Right forelimb (tissue), 1 donor: ENCODE measurements at regions not wholly inside any gene's neighbourhood (a gene's known extent, or its start where the extent isn't known, plus 50 kb on each side); places are given as distances from the start of the nearest gene placed in this dataset.

Experiments used
- DNase-seq: peaks from one replicate; pipeline ENCODE4 v3.0.0-alpha.2; 2018

DNA sequence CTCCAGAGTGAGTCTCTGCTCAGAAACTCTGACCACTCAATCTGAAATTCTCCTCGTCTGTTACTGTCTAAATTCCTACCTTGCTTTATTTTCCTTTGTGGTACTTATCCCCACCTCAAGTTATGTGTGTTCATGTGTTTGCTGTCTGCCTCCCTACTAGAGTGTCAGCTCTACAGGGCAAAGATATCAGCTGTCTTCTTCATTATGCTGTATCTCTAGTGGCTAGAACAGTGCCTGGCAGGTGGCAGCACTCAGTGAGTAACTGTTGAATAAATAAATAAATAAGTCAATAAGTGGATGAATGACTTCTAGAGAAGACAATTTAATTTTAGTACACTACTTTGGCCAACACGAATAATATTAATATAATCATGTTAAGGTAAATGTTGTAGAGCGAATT, 92.3 kb downstream of the BOD1 start:
- DNase-seq, result no peak

DNA sequence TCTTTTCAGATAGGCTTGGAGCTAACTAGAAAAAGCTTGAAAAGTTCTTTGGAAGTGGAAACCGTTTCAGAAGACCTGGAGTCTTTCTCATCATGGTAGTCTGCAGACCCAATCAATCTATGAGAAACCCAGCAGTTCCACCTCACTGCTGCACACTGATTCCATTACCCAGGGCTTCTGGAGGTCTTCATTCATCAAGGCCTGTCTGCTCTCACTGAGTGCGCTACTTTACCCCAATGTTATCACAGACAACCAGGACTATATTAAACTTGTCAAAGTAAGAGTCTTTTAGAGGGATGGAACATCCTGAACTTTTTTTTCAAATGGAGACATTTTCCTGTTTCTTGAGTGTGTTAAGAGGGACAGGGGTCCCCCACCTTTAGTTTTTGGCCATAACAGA, 93.1 kb downstream of the BOD1 start:
- DNase-seq, result no peak

DNA sequence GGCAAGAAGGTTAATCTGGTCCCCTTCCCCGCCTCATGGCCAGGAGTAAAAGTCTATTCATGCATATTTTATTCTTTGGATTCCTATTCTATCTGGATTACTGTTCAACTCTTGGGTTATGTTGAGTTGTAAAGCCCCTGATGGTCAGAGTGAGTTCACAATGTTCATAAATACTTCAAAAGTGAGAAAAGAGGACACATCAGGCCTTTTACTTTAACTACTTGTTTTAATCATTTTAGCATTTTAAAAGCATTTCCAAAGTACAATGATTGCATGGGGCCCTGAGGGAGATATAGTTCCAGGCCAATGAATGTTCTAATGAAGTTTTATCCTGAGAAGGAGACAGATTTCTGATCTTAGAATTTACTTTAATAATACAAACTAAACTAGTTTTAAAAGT, 93.9 kb downstream of the BOD1 start:
- DNase-seq, result no peak

DNA sequence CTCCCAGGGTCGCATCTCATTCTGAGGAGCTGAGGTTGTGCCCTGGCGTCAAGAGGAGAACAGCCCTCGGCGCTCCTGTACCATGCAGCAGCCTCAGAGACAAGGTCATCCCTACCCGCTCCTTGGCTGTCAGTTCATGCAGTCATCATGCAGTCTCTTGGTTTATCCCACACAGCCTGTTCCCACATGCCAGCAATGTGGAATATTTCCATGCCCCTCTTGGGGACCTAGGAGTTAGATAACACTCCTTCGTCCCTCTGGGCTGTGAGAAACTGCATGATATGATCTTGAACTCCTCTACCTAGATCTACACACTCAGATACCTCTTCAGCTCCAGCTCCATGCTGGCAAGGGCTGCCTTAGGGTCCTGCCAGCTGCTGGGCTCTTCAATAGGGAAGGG, 97.6 kb downstream of the BOD1 start:
- DNase-seq, result no peak

DNA sequence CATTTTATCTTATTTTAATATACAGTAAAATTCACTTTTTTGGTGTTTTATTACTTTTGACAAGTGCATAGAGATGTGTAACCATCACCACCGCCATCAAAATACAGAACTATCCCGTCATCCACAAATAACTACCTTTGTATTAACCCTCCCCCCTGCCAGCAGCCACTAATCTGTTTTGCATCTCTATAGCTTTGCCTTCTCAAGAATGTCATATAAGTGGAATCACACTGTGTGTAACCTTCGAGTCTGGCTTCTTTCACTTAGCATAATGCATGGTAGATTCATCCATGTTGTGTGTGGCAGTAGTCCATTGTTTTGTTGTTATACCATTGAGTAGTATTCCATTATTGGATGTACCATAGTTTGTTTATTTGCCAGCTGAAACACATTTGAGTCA, 98.8 kb downstream of the BOD1 start:
- no peak for DNase-seq

DNA sequence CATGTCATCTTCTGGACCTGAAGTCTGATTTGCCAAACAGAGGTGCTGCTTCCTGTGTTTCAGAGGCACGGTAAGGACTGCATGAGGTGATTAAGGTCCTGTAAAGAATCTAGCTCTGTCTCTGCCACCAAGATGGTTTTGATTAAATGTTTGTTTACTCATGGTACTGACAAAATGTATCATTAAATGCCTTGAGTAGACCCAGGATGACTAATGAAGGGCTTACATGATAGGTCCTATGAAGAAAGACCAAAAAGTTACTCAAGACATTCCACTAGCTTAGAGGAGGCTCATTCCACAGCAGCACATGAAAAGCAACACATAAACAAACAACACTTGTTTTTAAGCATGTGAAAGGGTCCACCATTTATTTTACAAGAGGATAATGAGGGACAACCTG, 100.9 kb downstream of the BOD1 start:
- no peak for DNase-seq

DNA sequence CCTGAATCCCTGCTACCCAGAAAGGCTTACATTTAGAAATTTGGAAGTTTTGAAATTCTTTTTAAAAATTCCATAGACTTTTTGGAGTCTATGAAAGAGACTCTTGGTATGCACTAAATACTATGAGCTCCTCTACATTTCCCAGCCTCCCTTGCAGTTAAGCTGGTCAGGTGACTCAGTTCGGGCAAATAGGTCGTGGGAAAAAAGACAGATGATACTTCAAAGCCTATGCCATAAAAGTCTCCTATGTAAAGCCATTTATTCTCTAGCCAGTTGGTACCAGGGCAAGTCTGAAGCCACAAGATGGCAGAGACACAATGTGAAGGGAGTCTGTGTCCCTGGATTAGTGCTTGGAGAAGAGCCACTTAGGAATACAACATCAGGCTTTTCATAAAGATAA, 101.8 kb downstream of the BOD1 start:
- DNase-seq, result no peak

DNA sequence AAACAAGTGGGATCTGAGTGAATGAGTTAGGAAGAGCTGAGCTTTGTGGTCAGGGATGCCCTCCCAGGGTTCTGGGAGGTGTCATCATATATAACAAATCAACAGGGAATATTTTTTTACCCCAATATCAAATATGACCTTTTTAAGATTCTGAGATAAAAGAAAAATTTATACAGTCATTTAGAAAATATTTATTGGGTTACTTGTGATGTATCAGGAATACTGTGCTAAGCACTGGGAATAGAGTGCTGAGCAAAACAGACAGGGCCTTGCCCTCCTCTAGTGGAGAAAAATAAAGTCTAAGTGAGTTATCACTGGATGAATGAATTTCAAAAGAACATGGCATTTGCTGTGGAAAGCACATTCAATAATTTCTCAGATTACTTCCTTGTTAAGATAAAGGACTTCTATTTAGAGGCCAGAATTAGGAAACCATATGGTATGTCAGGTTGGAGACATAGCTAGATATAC, 102.9 kb downstream of the BOD1 start:
- DNase-seq, result no peak

DNA sequence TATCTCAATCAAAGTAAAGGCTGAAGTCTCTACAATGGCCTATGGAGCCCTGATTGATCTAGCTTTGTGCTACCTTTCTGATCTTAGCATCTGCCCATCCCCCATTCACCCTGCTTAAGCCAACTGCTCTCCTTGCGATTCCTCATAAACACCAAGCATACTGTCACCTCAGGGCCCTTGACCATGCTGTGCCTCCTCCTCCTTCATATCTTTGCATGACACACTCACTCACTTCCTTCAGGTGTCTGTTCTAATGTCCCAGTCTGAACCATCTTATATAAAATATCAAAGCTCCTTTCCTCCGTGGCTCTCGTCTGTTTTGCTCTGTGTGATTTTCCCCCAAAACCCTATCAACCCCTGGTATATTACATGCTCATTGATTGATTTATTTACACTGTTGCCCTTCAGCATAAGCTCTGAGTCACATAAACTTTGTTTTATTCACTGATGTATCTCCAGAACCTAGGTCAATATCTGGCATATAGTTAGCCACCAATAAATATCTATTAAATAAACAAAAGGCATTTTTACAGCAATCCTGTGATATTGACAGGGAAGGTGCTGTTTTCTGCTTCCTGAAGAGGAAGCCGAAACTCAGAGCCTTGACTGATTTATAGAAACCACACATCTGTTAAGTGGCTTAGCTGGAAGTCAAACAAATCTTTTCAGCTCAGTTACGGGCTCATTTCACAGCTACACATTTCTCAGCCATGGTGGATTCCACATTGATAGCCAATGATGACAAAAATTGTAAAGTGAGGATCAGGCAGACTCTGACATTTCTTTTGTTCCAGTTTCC, 103.6 kb downstream of the BOD1 start:
- no peak for DNase-seq

DNA sequence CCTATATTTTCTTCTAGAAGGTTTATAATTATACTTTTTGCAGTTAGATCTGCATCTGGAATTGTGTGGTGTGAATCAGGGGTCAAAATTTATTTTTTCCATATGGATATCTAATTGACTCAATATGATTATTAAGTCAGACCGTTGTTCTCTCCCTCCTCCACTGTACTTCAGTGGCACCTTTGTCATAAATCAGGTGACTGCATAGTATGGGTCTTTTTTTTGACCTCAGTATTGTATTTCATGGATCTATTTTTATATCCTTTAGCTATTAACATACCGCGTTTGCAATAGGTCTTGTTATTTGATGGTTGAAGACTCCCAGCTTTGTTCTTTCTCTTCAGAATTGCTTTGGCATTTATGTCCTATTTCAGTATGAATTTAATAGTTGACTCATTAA, 107.4 kb downstream of the BOD1 start:
- DNase-seq, result no peak

DNA sequence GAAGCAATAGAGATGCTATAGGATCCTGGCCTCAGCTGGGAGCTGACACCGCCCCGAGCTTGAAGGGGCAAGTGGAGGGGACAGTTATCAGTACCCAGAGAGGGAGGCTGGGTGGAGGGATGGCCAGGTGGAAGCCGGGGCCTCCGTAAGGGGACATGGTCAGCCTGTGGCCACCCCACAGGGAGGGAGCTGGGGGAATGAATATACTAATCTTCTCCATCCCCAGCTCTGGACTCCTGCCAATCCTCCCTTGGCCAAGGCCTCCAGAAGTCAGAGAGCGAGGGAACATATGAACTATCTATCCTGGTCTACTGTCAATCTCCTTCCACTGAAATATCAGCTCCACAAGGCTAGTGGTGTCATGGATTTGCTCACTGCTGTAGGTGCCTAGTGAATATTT, 109.3 kb downstream of the BOD1 start:
- DNase-seq, result no peak

DNA sequence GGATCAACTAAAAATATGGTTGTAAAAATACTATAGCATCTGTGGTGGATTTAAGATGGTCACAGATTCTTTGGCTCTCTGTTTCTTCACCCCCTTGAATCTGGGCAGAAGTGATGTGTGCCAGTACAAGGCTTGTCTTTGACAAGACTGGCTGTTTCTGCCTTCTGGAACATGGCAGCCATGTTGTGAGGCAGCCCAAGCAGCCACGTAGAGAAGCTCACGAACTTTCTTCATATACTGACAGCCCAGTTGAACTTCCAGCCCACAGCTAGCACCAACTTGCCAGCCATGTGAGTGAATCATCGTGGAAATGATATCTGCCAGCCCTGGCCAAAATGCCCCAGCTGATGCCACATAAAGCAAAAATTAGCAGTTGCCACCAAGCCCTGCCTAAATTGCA, 110.8 kb downstream of the BOD1 start:
- DNase-seq, result no peak

DNA sequence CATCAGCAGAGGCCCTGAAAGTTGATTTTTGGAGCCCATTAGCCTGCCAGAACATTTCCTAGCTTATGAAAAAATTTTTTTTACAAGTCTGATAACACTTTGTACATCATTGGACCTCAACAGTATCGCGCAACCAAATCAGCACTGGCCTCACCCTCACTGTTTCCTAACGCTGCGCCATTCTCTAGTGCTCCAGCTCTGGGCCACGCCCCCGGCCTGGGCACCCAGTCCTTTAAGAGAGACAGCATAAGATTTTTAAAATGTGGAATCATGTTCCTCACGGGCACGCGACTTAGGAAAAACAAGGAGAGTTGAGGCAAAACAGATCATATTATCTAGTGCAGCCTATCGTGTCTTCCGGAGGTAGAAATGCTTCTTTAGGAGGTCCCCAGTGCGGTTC, 114.5 kb downstream of the BOD1 start:
- DNase-seq, result no peak

DNA sequence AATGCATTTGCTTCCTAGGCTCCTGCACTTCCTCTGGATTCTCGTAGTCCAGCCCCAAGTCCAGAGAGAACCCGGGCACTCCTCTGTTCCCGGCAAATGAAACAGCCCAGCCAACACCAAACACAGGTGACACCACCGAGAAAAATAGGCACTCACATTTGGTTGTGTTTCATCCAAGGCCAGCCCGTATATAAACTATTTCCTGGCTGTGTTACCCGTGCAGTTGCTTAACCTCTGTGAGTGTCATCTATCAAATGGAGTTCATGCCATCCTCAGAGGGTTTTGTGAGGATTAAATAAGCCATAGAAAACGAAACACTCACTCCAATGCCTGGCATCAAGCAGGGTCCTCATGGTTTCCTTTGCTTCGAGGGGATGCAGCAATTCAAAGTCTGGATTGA, 115.2 kb downstream of the BOD1 start:
- no peak for DNase-seq

DNA sequence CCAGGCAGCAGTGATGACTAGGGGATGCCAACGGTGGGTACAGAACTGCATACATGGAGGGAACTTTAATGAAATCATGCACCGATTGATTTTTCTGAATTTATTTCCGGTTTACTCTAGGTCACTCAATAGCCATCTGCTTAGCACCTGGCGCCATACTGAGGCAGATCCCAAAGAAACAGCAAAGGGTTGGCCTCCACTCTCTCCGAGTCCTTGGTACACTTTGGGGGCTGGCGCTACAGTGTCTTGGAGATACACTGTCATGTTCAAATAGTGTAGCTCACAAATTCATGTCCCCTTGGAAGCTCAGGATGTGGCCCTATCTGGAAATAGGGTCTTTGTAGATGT, 116.3 kb downstream of the BOD1 start:
- no peak for DNase-seq

DNA sequence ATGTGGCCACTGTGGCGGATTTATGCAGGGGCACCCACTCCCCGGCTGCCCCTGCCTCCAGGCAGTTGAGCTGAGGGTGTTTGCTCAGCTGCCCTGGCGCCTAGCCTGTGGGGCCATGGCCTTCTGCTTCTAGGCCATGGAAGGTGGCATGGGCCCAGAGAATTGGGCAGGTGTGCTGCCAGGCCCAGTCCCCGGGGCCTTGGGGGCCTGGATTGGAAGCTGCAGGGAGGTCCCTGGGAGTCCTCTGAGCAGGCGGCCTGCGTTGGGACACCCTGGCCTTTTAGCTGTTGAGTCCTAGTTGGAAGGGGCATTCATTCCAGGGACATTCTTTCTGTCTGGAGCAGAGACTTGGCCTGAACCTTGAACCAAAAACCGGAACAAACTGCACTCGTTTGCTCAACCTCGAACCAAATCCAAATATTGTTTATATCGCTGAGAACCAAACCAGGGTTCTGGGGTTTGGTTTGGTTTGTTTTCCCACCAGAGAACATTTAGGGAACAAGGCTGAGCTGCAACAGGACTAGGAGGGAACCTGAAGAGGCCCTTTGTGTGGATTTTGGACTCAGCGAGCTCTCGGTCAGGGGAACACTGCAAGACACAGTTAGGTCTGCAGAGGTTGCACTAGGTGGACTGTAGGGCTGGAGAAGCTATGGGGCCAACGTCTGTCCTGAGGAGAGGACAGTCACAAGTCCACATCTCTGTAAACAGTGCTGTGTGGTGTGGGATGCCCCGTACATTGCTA, 116.8 kb downstream of the BOD1 start:
- DNase-seq, result no peak

DNA sequence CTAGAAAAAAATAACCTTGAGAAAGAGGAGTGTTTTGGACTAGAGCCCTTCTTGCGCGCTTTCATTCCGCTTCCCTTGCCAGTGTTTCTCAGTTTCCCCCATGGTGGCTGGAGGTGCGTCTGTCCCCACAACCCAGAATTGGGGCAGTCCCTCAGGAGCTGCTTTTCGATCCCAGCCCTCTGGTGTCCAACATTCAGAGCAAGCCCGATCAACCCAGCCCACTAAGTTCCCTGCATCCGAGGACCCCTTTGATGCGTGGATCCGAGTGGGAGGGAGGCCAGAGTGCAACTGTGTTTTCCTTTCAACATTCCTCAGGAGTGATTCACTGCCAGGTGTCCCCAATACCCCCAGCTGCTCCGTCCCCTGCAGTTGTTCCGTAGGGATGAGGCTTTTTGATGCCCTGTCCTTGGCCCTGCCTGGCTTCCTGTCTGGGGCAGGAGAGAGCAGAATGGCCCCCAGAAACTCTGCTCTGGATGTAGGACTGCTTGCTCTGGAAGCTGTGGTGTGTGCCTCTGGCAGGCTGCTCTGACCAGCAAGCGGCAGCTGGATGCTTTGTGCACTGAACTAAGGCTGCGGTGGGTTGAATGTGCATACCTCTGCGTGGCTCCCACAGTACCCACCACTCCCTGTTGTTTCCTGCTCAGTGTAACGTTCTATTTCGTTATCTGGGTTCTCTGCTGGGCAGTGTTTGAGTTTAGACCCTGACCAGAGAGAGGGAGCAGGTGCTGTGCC, 117.5 kb downstream of the BOD1 start:
- peak; percentile 56 for DNase-seq

DNA sequence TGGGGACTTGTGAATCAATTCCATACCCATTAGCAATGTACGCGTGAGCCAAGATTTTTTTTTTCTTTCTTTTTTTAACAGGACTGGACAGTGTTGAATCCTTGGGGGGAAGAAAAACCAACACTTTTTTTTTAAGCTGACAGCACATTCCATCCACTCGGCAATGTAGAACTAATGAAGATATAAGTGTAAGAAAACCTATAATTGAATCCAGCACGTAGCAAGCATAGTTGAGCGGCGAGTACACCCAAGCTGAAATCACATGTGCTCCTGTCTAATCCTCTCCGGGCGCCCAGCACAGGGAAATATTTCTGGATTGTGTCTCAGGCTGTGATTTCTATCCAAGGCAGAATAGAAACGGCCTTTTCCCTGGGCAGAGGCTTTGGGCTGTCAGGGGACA, 118.2 kb downstream of the BOD1 start:
- DNase-seq, result peak; percentile 64

DNA sequence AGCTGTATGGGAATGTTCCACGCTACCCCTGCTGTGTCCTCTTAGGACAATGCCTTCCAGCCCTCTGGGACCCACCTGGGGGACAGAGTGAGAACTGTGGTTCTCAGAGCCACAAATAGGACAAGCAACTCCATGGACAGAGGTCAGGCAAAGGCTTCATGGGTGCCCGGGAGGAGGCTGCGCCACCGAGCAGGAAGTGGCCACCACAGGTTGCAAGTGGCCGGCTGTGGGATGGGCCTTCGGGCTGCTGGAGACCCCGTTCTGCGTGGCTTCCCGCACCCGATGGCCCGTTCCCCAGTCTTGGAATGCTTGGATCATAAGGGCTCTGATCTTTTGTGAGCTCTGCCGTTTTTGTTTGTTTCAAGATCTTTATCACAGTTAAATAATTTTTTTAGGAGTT, 118.8 kb downstream of the BOD1 start:
- DNase-seq, result no peak

DNA sequence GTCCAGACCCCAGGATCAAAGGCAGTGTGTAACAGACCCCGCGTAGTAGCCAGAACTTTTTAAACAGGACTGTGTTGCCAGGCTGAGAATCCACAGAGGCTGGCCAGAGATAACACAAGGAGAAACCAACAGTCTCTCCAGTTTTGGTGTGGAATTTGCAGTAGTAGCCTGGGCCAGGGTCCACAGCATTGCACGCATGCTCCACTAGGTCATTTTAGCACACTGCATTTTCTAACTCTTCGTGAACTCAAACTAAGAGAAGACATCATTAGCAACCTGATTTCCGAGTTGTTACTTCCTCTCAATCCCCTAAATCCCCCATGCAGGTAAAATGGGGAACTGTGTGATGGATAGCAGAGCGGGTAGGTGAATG, 119.6 kb downstream of the BOD1 start:
- no peak for DNase-seq

DNA sequence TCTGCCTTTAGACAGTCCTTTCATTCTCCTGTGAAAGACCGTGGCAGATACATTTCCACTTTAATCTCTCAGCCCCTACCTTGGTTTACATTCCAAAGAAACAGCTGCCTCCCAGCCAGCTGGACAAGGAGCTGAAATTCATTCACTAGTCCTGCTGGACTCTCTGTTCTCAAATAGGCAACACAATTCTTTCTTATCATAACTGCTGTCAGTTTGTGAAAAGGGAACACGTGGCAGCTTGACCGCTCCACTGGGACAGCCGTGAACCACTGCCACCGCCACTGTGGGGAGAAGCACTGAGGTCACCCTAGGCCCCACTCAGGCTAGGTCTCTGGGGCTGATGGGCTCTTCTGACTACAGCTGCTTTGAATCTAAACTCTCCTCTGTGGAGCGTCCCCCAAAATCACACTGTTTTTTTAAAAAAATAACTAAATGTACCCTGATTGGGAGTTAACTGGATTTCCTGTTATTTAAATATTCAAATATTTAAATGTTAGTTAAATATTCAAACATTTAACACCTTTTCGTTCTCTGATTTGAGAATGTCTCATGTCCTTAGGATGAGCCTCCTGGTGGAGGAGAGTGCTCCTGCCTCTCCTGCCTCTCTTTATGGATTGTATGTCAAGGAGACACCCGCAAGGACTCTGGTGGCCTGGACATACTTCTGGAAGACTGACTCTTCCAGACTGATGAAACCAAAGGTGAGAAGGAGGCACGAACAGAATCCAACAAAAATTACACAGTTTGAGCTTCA, 120.1 kb downstream of the BOD1 start:
- DNase-seq, result no peak

DNA sequence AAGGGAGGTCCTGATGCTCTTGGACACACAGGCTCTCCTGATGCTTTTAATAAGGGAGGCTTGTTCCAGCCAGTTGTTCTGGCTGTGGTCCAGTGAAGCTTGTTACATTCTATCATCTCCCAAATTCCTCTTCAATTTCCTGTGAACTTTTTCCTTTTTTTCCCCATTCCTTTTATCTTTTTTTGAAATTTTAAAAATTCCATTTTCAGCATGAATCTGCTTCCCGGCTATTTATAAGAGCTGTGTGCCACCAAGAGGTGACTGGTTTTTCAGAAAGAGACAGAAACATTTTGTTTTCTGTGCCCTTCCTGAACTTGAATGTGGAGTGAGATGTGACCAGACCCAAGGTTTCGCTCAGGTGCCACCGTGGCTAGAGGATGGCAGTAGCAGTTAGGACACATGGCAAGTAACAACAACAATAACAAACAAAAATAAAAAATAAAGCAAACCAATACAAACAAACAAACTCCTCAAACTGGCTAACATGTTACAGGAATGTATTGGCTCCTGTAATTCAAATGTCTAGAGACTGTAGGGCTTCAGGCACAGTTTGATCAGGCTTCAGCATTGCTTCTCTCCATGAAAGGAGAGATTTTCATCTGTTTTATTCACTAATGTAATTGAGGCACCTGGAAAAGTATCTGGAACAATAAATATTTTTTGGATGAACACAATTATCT, 121.1 kb downstream of the BOD1 start:
- DNase-seq, result no peak

DNA sequence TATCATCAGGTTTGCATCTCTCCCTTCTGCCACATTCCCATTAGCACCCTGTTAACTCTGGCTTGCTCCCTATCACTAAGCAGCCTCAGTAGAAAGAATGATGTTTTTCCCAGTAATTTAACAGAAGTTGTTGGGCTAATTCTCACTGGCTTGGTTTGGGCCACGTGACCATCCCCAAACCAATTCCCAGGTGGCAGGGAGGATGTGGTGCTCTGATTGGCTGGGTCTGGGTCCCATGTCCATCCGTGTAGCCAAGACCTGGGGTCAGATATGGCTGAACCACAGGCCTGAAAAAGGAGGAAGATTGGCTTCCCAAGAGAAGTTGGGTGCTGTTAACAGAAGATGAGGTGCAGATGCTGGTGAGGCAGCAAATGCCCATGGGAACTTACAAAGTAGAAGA, 122.0 kb downstream of the BOD1 start:
- DNase-seq, result no peak
